Erythroblast (primary cell): ENCODE measurements at regions not wholly inside any gene's neighbourhood (a gene's known extent, or its start where the extent isn't known, plus 50 kb on each side); places are given as distances from the start of the nearest gene placed in this dataset.

ENCODE experiments used
- GATA1 ChIP-seq: IDR thresholded peaks from 2 replicates; pipeline ENCODE4 v1.6.1; 2011; ENCODE audit warnings: low read depth, mild to moderate bottlenecking, control low read depth, low read length, moderate library complexity
- POLR2A ChIP-seq: IDR thresholded peaks from 2 replicates; pipeline ENCODE4 v1.6.1; 2011; ENCODE audit warnings: mild to moderate bottlenecking, low read length

DNA sequence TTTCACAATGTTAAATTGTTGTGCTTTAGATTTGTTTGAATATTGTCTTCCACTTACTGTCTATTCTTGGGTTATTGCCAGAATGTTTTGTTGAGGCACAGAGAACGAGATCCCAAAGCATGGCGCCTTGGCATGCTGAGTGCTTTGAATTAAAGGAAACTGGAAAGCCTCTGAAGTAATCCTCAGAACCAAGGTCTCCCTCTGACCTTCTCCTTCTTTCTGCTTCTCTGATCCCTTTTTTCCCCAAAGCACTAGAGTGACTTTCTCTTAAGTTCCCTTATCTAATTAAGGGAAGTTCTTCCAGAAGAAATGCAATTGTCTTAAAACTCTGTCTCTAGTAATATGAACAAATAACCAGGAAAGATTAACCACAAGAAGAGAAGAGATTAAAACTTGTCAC, 214.7 kb downstream of the SPP2 start:
- TF ChIP-seq POLR2A = no peak
- no peak for TF ChIP-seq GATA1
